K562 (cell line): ENCODE measurements at regions not wholly inside any gene's neighbourhood (a gene's known extent, or its start where the extent isn't known, plus 50 kb on each side); places are given as distances from the start of the nearest gene placed in this dataset.

Source experiments
- ATAC-seq: fragments of 200-7000 bp; cut with Tn5 transposase; 3 replicates; pipeline ENCODE4 v1.9.1; 2020; ENCODE audit warnings: moderate library complexity
- BruUV-seq: library from RNA; stranded (reverse); fragments of 400-500 nt; replicated peaks from 2 replicates; lab custom pipeline; 2021; lab: Mats Ljungman, UMichigan
- CTCF ChIA-PET: fragments of 300-600 bp; formaldehyde crosslinking; extraction: SDS; loops from one replicate; lab custom pipeline; 2021; ENCODE audit warnings: low intra/inter-chr PET ratio; lab: Yijun Ruan, JAX
- POLR2A ChIA-PET: fragments of 300-600, 350-650 bp; sonication (Branson Sonifier 250); formaldehyde crosslinking; extraction: SDS; loops from one replicate; lab custom pipeline; 2021; ENCODE audit warnings: antibody characterized with exemption, inconsistent platforms; lab: Yijun Ruan, JAX
- DNase-seq, 4 experiments: peaks; one replicate each; pipeline versions ENCODE4 v3.0.0 to v3.0.0-alpha.2; 2011 to 2018; ENCODE audit warnings: low spot score in 3 of 4, mixed read lengths in 3 of 4; ENCODE audit errors: extremely low read depth in 1 of 4
- FAIRE-seq: peaks from 2 replicates; lab custom pipeline; 2011; peaks lifted over from hg19 to GRCh38; lab: Jason Lieb, UNC
- H2AFZ ChIP-seq: 2 replicates; pipeline ENCODE4 v1.6.0; 2011; ENCODE audit warnings: low read depth, low read length, control low read depth, inconsistent platforms
- H3K27ac ChIP-seq: fragments of 200-600 bp; 3 replicates; pipeline ENCODE4 v1.8.0; 2011; ENCODE audit warnings: low read depth, mild to moderate bottlenecking, control low read depth, inconsistent platforms, low read length, moderate library complexity, mixed read lengths; ENCODE audit errors: extremely low read depth
- H3K27me3 ChIP-seq, 2 experiments: fragments of 300-600 bp in 1 of 2; 2 replicates in 1 of 2; 3 replicates in 1 of 2; pipeline versions ENCODE4 v1.6.0 to v1.8.0; 2011; ENCODE audit warnings: inconsistent platforms in 2 of 2, low read length in 2 of 2, mild to moderate bottlenecking in 1 of 2, mixed read lengths in 1 of 2, moderate library complexity in 1 of 2; ENCODE audit not compliant: control insufficient read depth in 2 of 2, insufficient read depth in 2 of 2
- H3K36me3 ChIP-seq: fragments of 300-600 bp; 3 replicates; pipeline ENCODE4 v1.8.0; 2011; ENCODE audit warnings: mild to moderate bottlenecking, low read length, inconsistent platforms; ENCODE audit not compliant: control insufficient read depth, insufficient read depth
- H3K4me1 ChIP-seq, 2 experiments: fragments of 200-600 bp in 1 of 2; replicated peaks in 1 of 2; 2 replicates in 1 of 2; 3 replicates in 1 of 2; pipeline versions ENCODE4 v1.5.1 to v1.8.0; 2011; ENCODE audit warnings: inconsistent platforms in 2 of 2, low read length in 2 of 2, mild to moderate bottlenecking in 1 of 2, mixed read lengths in 1 of 2, moderate library complexity in 1 of 2; ENCODE audit not compliant: control insufficient read depth in 2 of 2, insufficient read depth in 2 of 2
- H3K4me2 ChIP-seq: 2 replicates; pipeline ENCODE4 v1.6.1; 2011; ENCODE audit warnings: low read length, control low read depth, inconsistent platforms, mixed read lengths; ENCODE audit not compliant: insufficient read depth
- H3K4me3 ChIP-seq: fragments of 200-600 bp; sonication (generic), shearing (Covaris generic); 2 replicates; pipeline ENCODE4 v1.5.1; 2016; ENCODE audit warnings: control low read depth, inconsistent platforms
- H3K79me2 ChIP-seq: fragments of 200-600 bp; 3 replicates; pipeline ENCODE4 v1.8.0; 2011; ENCODE audit warnings: low read length, inconsistent platforms; ENCODE audit not compliant: control insufficient read depth, insufficient read depth
- H3K9ac ChIP-seq, 2 experiments: 2 replicates each; pipeline versions ENCODE4 v1.6.0 to v1.6.1; 2011; ENCODE audit warnings: low read depth in 2 of 2, low read length in 2 of 2, control low read depth in 1 of 2, inconsistent platforms in 1 of 2, mild to moderate bottlenecking in 1 of 2, mixed read lengths in 1 of 2; ENCODE audit not compliant: insufficient read depth in 1 of 2
- H3K9me1 ChIP-seq: one replicate; pipeline ENCODE4 v1.6.0; 2011; ENCODE audit warnings: inconsistent platforms, mild to moderate bottlenecking, low read length, moderate library complexity; ENCODE audit not compliant: control insufficient read depth, insufficient read depth
- H3K9me3 ChIP-seq: replicated peaks from 2 replicates; pipeline ENCODE4 v1.5.1; 2011; ENCODE audit warnings: low read depth, low read length, inconsistent platforms; ENCODE audit not compliant: control insufficient read depth, insufficient read depth
- H4K20me1 ChIP-seq: replicated peaks from 2 replicates; pipeline ENCODE4 v1.6.1; 2011; ENCODE audit warnings: low read length, inconsistent platforms, mixed read lengths; ENCODE audit not compliant: control insufficient read depth, insufficient read depth
- ARID1B ChIP-seq: fragments of 450-650 bp; IDR thresholded peaks from 2 replicates; pipeline ENCODE4 v1.6.1; 2016; ENCODE audit warnings: antibody characterized with exemption, mild to moderate bottlenecking, inconsistent platforms
- ARID3A ChIP-seq: IDR thresholded peaks from 2 replicates; pipeline ENCODE4 v1.6.1; 2012; ENCODE audit warnings: low read depth, low read length, improper control_type of control experiment, borderline replicate concordance
- GATA2 ChIP-seq: sonication (generic); formaldehyde crosslinking; IDR thresholded peaks from 2 replicates; pipeline ENCODE4 v1.4.0; 2020; ENCODE audit warnings: mild to moderate bottlenecking, missing genetic modification reagents
- HBP1 ChIP-seq: fragments of 450-650 bp; formaldehyde crosslinking; IDR thresholded peaks from 2 replicates; pipeline ENCODE4 v1.4.0; 2022; ENCODE audit warnings: missing genetic modification characterization
- KDM1A ChIP-seq, 2 experiments: fragments of 450-650 bp; IDR thresholded peaks; 2 replicates each; pipeline ENCODE4 v1.6.1; 2016; ENCODE audit warnings: mild to moderate bottlenecking in 2 of 2
- SAFB ChIP-seq: fragments of 200-400 bp; formaldehyde crosslinking; IDR thresholded peaks from 2 replicates; pipeline ENCODE4 v1.6.1; 2017; ENCODE audit warnings: low read depth, low read length, borderline replicate concordance
- SRSF1 ChIP-seq: fragments of 200-400 bp; formaldehyde crosslinking; IDR thresholded peaks from 2 replicates; pipeline ENCODE4 v1.6.1; 2017; ENCODE audit warnings: mild to moderate bottlenecking, low read depth, low read length, moderate library complexity
- ZBED1 ChIP-seq: IDR thresholded peaks from 2 replicates; pipeline ENCODE4 v1.6.1; 2014
- ZC3H8 ChIP-seq: fragments of 450-650 bp; IDR thresholded peaks from 2 replicates; pipeline ENCODE4 v1.6.1; 2017
- ZNF239 ChIP-seq: fragments of 250-450 bp; sonication (Bioruptor Pico); IDR thresholded peaks from 2 replicates; pipeline ENCODE4 v1.4.0; 2020; ENCODE audit warnings: mild to moderate bottlenecking
- ZNF76 ChIP-seq: fragments of 250-450 bp; sonication (Bioruptor Pico); IDR thresholded peaks from 2 replicates; pipeline ENCODE4 v1.4.0; 2020; ENCODE audit warnings: mild to moderate bottlenecking, moderate library complexity, borderline replicate concordance
- WGBS: fragments of 100-300 bp; shearing (Covaris generic); methylation state at CpG from one replicate; pipeline ENCODE4 v1.1.6; 2016; ENCODE audit warnings: low coverage, mixed read lengths; ENCODE audit not compliant: insufficient coverage; ENCODE audit errors: missing lambda C conversion rate; 5-methylcytosine and 5-hydroxymethylcytosine counted together
- in situ Hi-C: fragments of 300-500 bp; cut with MboI; formaldehyde crosslinking; loops from 4 replicates; pipeline ENCODE4 v1.15.0; 2018; ENCODE audit warnings: inconsistent platforms, mixed read lengths
- intact Hi-C: fragments of 100-400 bp; cut with micrococcal nuclease; formaldehyde crosslinking; loops from 2 replicates; pipeline ENCODE4 v1.14.2; 2022
- TF ChIP-seq, protein P1 (sequence below): fragments of 150-350 bp; IDR thresholded peaks from 2 replicates; pipeline ENCODE4 v1.6.1; 2014; ENCODE audit warnings: low read depth, mild to moderate bottlenecking, low read length, borderline replicate concordance
- TF ChIP-seq, protein P2 (sequence below), 2 experiments: fragments of 150-350 bp in 1 of 2; IDR thresholded peaks; 2 replicates each; pipeline ENCODE4 v1.6.1; 2012 to 2016; ENCODE audit warnings: low read depth in 2 of 2, low read length in 2 of 2, mild to moderate bottlenecking in 1 of 2, moderate library complexity in 1 of 2

DNA sequence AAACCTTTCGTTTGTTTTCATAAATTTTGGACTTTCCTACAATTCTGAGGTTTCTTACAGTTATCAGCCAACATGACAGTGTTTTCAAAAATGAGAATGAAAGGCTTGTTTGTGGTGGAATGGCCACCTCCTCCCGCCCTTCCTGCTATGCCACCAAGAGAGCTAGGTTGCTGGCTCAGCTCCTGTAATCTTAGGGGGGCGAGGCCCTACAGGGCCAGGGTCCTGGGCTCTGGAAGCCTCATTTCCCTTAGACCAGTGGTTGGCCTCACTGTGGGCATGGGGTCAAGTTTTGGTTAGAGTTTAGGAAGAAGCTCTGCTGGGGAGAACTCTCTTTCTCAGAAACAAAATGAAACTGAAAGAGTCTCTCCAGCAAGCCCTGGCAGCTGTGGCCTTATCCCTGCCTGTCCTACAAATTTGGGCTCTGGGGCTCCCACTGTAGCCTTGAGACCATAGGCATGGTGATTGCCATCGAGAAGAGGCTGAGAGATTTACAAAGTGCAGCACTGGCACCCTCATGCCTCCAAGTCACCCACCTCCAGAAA lies 66.2 kb downstream of the IRX1 start:
- CTCF ChIA-PET, result no interaction called here
- TF ChIP-seq, protein P1, sequence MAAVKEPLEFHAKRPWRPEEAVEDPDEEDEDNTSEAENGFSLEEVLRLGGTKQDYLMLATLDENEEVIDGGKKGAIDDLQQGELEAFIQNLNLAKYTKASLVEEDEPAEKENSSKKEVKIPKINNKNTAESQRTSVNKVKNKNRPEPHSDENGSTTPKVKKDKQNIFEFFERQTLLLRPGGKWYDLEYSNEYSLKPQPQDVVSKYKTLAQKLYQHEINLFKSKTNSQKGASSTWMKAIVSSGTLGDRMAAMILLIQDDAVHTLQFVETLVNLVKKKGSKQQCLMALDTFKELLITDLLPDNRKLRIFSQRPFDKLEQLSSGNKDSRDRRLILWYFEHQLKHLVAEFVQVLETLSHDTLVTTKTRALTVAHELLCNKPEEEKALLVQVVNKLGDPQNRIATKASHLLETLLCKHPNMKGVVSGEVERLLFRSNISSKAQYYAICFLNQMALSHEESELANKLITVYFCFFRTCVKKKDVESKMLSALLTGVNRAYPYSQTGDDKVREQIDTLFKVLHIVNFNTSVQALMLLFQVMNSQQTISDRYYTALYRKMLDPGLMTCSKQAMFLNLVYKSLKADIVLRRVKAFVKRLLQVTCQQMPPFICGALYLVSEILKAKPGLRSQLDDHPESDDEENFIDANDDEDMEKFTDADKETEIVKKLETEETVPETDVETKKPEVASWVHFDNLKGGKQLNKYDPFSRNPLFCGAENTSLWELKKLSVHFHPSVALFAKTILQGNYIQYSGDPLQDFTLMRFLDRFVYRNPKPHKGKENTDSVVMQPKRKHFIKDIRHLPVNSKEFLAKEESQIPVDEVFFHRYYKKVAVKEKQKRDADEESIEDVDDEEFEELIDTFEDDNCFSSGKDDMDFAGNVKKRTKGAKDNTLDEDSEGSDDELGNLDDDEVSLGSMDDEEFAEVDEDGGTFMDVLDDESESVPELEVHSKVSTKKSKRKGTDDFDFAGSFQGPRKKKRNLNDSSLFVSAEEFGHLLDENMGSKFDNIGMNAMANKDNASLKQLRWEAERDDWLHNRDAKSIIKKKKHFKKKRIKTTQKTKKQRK, result no peak
- TF ChIP-seq ARID1B (no peak), ZBED1 (no peak), KDM1A (IDR thresholded peaks at IDR 0.05) (no peak), SAFB (no peak), ZNF239 (CRISPR knock-in tag) (no peak), ZNF76 (CRISPR knock-in tag) (no peak), ZC3H8 (no peak), HBP1 (CRISPR knock-in tag) (no peak), GATA2 (CRISPR knock-in tag) (no peak), ARID3A (no peak), SRSF1 (no peak)
- TF ChIP-seq, protein P2, sequence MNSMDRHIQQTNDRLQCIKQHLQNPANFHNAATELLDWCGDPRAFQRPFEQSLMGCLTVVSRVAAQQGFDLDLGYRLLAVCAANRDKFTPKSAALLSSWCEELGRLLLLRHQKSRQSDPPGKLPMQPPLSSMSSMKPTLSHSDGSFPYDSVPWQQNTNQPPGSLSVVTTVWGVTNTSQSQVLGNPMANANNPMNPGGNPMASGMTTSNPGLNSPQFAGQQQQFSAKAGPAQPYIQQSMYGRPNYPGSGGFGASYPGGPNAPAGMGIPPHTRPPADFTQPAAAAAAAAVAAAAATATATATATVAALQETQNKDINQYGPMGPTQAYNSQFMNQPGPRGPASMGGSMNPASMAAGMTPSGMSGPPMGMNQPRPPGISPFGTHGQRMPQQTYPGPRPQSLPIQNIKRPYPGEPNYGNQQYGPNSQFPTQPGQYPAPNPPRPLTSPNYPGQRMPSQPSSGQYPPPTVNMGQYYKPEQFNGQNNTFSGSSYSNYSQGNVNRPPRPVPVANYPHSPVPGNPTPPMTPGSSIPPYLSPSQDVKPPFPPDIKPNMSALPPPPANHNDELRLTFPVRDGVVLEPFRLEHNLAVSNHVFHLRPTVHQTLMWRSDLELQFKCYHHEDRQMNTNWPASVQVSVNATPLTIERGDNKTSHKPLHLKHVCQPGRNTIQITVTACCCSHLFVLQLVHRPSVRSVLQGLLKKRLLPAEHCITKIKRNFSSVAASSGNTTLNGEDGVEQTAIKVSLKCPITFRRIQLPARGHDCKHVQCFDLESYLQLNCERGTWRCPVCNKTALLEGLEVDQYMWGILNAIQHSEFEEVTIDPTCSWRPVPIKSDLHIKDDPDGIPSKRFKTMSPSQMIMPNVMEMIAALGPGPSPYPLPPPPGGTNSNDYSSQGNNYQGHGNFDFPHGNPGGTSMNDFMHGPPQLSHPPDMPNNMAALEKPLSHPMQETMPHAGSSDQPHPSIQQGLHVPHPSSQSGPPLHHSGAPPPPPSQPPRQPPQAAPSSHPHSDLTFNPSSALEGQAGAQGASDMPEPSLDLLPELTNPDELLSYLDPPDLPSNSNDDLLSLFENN (IDR thresholded peaks at IDR 0.05; ENCODE audit: low read depth in 2 of 2, low read length in 2 of 2), result no peak

More for the DNA sequence above, 66.2 kb downstream of the IRX1 start:
- POLR2A ChIA-PET, result no interaction called here
- Histone ChIP-seq H2AFZ (no peak overlapping the region), H3K9me1 (no peaks in the 10 kb centered on the region), H3K4me3 (no peak overlapping the region), H3K9me3 (no peaks in the 10 kb centered on the region), H3K36me3 (no peaks in the 10 kb centered on the region), H3K4me2 (no peak overlapping the region), H3K27ac (no peak overlapping the region), H3K27me3 (peaks cover 0 to 3% of the 10 kb centered on the region in 2 experiments; a peak in 1 of 5 replicates), H3K9ac (no peak overlapping the region), H3K79me2 (no peaks in the 10 kb centered on the region), H3K4me1 (no peaks in the 10 kb centered on the region), H4K20me1 (no peaks in the 10 kb centered on the region)
- no peak for FAIRE-seq
- in situ Hi-C loops, result no loop called here
- DNase-seq, result no peak
- 0% methylated on average over 4 of the region's 4 CpGs for WGBS
- no peak for ATAC-seq
- intact Hi-C loops, result no loop called here
- no TSS peak for BruUV-seq
